Left lung (tissue), 4 donors: ENCODE measurements at regions not wholly inside any gene's neighbourhood (a gene's known extent, or its start where the extent isn't known, plus 50 kb on each side); places are given as distances from the start of the nearest gene placed in this dataset.

Experiments used
- ATAC-seq: fragments of 200-7000 bp; cut with Tn5 transposase; one replicate; pipeline ENCODE4 v1.9.1; 2020; ENCODE audit warnings: moderate library complexity
- DNase-seq, 4 donors: peaks; one replicate each; pipeline ENCODE4 v3.0.0-alpha.2; 2013 to 2020
- H3K27ac ChIP-seq, 2 donors: fragments of 200-600 bp; sonication (generic) in 1 of 2; one replicate each; pipeline versions ENCODE4 v1.5.0 to v1.8.0; 2020 to 2021
- H3K27me3 ChIP-seq, 2 donors: fragments of 200-600 bp; sonication (generic) in 1 of 2; one replicate each; pipeline versions ENCODE4 v1.5.0 to v1.8.0; 2020 to 2021
- H3K36me3 ChIP-seq, 2 donors: fragments of 200-600 bp; sonication (generic) in 1 of 2; one replicate each; pipeline versions ENCODE4 v1.5.0 to v1.8.0; 2020 to 2021
- H3K4me1 ChIP-seq, 2 donors: fragments of 200-600 bp; one replicate each; pipeline ENCODE4 v1.8.0; 2021
- H3K4me3 ChIP-seq, 2 donors: fragments of 200-600 bp; sonication (generic) in 1 of 2; one replicate each; pipeline versions ENCODE4 v1.5.0 to v1.8.0; 2020 to 2021; ENCODE audit warnings: mild to moderate bottlenecking in 1 of 2
- H3K9me3 ChIP-seq, 2 donors: fragments of 200-600 bp; sonication (generic) in 1 of 2; one replicate each; pipeline versions ENCODE4 v1.5.0 to v1.8.0; 2020 to 2021
- intact Hi-C, 2 donors: fragments of 100-400 bp; cut with DNase I; formaldehyde crosslinking; loops; one replicate each; pipeline versions ENCODE4 v1.11.2 to v1.14.2; 2022
- TF ChIP-seq, protein P1 (sequence below), 2 donors: fragments of 200-600 bp; sonication (generic) in 1 of 2; IDR thresholded peaks; one replicate each; pipeline versions ENCODE4 v1.5.0 to v1.8.0; 2021; ENCODE audit warnings: antibody characterized with exemption in 2 of 2
- donor health status: DM: no; HTN: yes; CAD: no.
- donor health status: DM: no; HTN: no; CAD: no.

- Histone ChIP-seq H3K36me3 (no peaks in the 10 kb centered on the region), H3K27me3 (no peaks in the 10 kb centered on the region), H3K4me1 (peaks cover 0 to 4% of the 10 kb centered on the region in 2 donors), H3K4me3 (no peak overlapping the region), H3K9me3 (no peaks in the 10 kb centered on the region), H3K27ac (no peak overlapping the region)
- DNase-seq (no peak), ATAC-seq (no peak)
- TF ChIP-seq, protein P1, sequence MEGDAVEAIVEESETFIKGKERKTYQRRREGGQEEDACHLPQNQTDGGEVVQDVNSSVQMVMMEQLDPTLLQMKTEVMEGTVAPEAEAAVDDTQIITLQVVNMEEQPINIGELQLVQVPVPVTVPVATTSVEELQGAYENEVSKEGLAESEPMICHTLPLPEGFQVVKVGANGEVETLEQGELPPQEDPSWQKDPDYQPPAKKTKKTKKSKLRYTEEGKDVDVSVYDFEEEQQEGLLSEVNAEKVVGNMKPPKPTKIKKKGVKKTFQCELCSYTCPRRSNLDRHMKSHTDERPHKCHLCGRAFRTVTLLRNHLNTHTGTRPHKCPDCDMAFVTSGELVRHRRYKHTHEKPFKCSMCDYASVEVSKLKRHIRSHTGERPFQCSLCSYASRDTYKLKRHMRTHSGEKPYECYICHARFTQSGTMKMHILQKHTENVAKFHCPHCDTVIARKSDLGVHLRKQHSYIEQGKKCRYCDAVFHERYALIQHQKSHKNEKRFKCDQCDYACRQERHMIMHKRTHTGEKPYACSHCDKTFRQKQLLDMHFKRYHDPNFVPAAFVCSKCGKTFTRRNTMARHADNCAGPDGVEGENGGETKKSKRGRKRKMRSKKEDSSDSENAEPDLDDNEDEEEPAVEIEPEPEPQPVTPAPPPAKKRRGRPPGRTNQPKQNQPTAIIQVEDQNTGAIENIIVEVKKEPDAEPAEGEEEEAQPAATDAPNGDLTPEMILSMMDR (IDR thresholded peaks at IDR 0.05) = no peak
- intact Hi-C loops = no loop called here
Observed at GRCh38 chr4:123606946-123607542, 210.4 kb downstream of the SPRY1 start.

- ATAC-seq (no peak), DNase-seq (no peak)
- intact Hi-C loops = no loop called here
- Histone ChIP-seq H3K4me3 (no peak overlapping the region), H3K36me3 (no peaks in the 10 kb centered on the region), H3K27me3 (no peaks in the 10 kb centered on the region), H3K9me3 (no peaks in the 10 kb centered on the region), H3K4me1 (no peaks in the 10 kb centered on the region), H3K27ac (no peak overlapping the region)
- TF ChIP-seq, protein P1 (IDR thresholded peaks at IDR 0.05) = no peak
Observed at GRCh38 chr4:123609829-123610228, 213.2 kb downstream of the SPRY1 start.

- TF ChIP-seq, protein P1 (IDR thresholded peaks at IDR 0.05) = no peak
- peaks cover 0 to 20% of the 10 kb centered on the region in 2 donors for H3K4me1 ChIP-seq
- H3K27me3 ChIP-seq = no peaks in the 10 kb centered on the region
- H3K4me3 ChIP-seq = no peak overlapping the region
- no peaks in the 10 kb centered on the region for H3K9me3 ChIP-seq
- no peaks in the 10 kb centered on the region for H3K36me3 ChIP-seq
- H3K27ac ChIP-seq = no peak overlapping the region
- intact Hi-C loops = no loop called here
- DNase-seq (peak in 1 of 4 donors; percentile 15), ATAC-seq (no peak)
Observed at GRCh38 chr4:123613586-123614344, 217.2 kb downstream of the SPRY1 start.

GRCh38 chr4:123615901-123616300 lies 219.3 kb downstream of the SPRY1 start:
- intact Hi-C loops = no loop called here
- TF ChIP-seq, protein P1 (IDR thresholded peaks at IDR 0.05) = no peak
- Histone ChIP-seq H3K27ac (peak overlapping the region in 1 of 2 donors; percentile 68), H3K4me3 (no peak overlapping the region), H3K36me3 (no peaks in the 10 kb centered on the region), H3K27me3 (no peaks in the 10 kb centered on the region), H3K9me3 (no peaks in the 10 kb centered on the region), H3K4me1 (peaks cover 5 to 20% of the 10 kb centered on the region in 2 donors)
- no peak for ATAC-seq
- no peak for DNase-seq

- Histone ChIP-seq H3K4me1 (peaks cover 15 to 26% of the 10 kb centered on the region in 2 donors), H3K27me3 (no peaks in the 10 kb centered on the region), H3K4me3 (no peak overlapping the region), H3K36me3 (no peaks in the 10 kb centered on the region), H3K27ac (peak overlapping the region in 1 of 2 donors; percentile 68), H3K9me3 (no peaks in the 10 kb centered on the region)
- ATAC-seq (peak; percentile 84), DNase-seq (peak in 3 of 4 donors; percentile 28 to 67 (median 66))
- TF ChIP-seq, protein P1 (IDR thresholded peaks at IDR 0.05) = no peak
- intact Hi-C loops = no loop called here
Observed at GRCh38 chr4:123616951-123617461, 220.4 kb downstream of the SPRY1 start.
